ENCODE measurements at regions not wholly inside any gene's neighbourhood (a gene's known extent, or its start where the extent isn't known, plus 50 kb on each side); places are given as distances from the start of the nearest gene placed in this dataset.

DNA sequence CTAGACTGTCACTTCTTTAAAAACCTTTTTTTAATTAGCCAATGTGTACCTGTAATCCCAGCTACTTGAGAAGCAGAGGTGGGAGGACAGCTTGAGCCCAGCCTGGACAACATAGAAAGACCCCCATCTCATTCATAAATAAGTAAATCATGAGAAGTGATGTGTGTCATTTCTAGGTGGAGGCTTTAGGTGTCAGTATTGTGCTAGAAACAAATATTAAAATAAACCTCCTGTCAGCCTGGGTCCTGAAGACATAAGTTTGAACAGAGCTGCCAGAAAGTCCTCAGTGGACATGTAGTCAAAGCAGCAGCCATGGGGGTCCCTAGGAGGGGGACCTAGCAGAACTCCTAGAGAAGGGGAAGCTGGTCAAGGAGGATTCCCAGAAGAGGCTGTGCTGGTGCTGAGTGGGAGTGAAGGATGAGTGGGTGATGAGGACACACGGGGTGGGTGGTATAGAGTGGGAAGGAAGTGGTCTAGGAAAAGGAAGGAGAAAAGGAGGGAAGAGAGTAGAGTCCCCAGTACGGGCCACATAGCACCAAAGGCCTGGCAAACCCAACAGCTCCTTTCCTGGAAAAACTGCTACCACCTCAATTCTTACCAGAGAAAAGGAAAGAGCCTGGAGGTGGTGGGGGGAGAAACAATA, 316.6 kb upstream of the NCKAP5 start:
- Mint-ChIP-seq H3K9me3 (no peaks in the 10 kb centered on the region), H3K27ac (peak overlapping the region; percentile 45), H3K27me3 (ENCODE audit: insufficient read depth) (peaks cover 16% of the 10 kb centered on the region), H3K4me3 (peak overlapping the region; percentile 27), H3K4me1 (ENCODE audit: low read depth) (peaks cover 43% of the 10 kb centered on the region), H3K36me3 (ENCODE audit: low read depth) (no peaks in the 10 kb centered on the region)
- peak; percentile 32 for DNase-seq
- TF ChIP-seq, protein P1, sequence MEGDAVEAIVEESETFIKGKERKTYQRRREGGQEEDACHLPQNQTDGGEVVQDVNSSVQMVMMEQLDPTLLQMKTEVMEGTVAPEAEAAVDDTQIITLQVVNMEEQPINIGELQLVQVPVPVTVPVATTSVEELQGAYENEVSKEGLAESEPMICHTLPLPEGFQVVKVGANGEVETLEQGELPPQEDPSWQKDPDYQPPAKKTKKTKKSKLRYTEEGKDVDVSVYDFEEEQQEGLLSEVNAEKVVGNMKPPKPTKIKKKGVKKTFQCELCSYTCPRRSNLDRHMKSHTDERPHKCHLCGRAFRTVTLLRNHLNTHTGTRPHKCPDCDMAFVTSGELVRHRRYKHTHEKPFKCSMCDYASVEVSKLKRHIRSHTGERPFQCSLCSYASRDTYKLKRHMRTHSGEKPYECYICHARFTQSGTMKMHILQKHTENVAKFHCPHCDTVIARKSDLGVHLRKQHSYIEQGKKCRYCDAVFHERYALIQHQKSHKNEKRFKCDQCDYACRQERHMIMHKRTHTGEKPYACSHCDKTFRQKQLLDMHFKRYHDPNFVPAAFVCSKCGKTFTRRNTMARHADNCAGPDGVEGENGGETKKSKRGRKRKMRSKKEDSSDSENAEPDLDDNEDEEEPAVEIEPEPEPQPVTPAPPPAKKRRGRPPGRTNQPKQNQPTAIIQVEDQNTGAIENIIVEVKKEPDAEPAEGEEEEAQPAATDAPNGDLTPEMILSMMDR (IDR thresholded peaks at IDR 0.05), result peak; percentile 72

DNA sequence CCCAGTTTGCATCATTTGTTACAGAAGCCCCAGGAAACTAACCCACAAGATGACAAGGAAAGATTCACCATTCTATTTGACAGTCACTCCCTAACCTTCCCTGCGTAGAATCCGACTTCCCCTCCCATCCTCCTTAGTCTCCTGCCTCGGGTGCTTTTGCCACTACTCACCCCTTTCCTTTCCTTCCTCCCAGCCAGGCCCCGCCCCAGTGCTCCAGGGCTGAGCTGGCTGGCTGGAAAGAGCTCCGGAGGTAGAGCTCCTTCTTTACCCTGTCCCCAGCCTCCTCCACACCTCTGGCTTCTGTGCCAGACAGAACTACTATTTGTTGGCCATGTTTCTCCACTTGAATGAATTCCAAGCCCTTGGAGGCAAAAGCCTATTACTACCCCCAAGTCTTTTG, 317.6 kb upstream of the NCKAP5 start:
- Mint-ChIP-seq H3K4me3 (peak overlapping the region; percentile 73), H3K9me3 (no peaks in the 10 kb centered on the region), H3K36me3 (ENCODE audit: low read depth) (no peaks in the 10 kb centered on the region), H3K4me1 (ENCODE audit: low read depth) (peaks cover 45% of the 10 kb centered on the region), H3K27me3 (ENCODE audit: insufficient read depth) (peaks cover 20% of the 10 kb centered on the region), H3K27ac (peak overlapping the region; percentile 78)
- TF ChIP-seq, protein P1 (IDR thresholded peaks at IDR 0.05), result no peak
- peak; percentile 30 for DNase-seq

DNA sequence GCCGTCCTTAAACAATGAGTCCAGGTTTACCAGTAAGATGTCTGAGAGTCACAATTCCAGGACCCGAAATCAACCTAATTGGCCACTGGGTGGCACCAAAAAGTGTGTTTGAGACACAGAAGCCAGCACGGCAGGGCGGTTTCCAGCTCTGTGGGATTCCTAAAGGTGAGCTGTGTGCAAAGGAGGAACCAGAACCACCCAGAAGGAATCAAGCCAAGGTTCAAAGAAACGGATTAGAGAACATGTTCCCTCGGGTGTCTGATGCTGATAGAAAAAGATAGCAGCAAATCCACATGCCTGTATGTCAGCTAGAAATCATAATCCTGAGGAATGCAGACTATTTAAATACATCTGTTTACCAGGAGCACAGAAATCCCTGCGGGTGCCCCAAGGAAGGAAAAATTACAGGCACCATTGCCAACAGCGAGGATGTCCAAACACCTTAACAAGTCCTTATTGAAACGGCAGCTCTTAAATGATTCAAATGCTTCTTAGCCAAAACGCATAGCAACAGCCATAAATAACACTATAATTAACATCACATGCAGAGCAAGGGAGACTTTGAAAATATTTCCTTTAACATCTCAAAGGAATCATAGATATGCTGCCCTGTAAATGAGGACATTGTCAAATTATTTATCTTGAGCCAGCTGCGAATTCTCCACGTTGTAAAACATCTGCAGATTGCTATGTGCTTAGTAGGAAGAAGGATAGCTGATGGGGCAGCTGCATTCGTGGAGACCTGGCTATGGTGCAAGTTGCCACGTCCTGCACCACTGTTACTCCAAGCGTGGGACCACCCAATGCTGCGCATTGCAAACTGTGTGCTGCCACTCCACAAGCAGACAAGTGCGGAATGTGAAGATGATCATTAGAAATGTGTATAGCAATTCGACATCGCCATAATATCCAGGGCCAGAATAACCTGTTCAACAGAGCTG, 318.7 kb upstream of the NCKAP5 start:
- no peaks in the 10 kb centered on the region for H3K36me3 Mint-ChIP-seq (ENCODE audit: low read depth)
- peaks cover 45% of the 10 kb centered on the region for H3K4me1 Mint-ChIP-seq (ENCODE audit: low read depth)
- peak overlapping the region; percentile 63 for H3K4me3 Mint-ChIP-seq
- TF ChIP-seq, protein P1 (IDR thresholded peaks at IDR 0.05), result peak; percentile 91
- peak; percentile 94 for DNase-seq
- H3K27me3 Mint-ChIP-seq (ENCODE audit: insufficient read depth), result peaks cover 21% of the 10 kb centered on the region
- H3K27ac Mint-ChIP-seq, result peak overlapping the region; percentile 79
- no peaks in the 10 kb centered on the region for H3K9me3 Mint-ChIP-seq

DNA sequence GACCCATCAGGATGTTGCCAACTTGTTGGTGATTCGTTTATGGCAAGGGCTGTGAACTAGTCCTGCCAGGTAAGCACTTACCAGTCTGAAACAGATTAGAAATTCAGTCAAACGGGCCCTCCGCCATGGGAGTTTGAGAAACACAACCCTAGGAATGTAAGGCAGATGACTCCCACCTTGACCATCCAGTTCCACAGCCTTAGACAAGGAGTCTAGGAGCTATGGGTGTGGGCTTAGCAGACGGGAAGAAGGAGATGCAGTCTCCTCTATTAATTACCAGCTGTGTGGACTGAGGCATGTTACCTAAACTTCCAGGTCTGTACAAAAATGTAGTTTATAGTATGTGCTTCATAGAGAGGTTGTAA, 319.4 kb upstream of the NCKAP5 start:
- H3K36me3 Mint-ChIP-seq (ENCODE audit: low read depth), result no peaks in the 10 kb centered on the region
- TF ChIP-seq, protein P1 (IDR thresholded peaks at IDR 0.05), result no peak
- no peaks in the 10 kb centered on the region for H3K9me3 Mint-ChIP-seq
- peaks cover 45% of the 10 kb centered on the region for H3K4me1 Mint-ChIP-seq (ENCODE audit: low read depth)
- no peak for DNase-seq
- H3K4me3 Mint-ChIP-seq, result no peak overlapping the region
- peaks cover 23% of the 10 kb centered on the region for H3K27me3 Mint-ChIP-seq (ENCODE audit: insufficient read depth)
- H3K27ac Mint-ChIP-seq, result peak overlapping the region; percentile 79; the same call in 1 of the 2 replicates

DNA sequence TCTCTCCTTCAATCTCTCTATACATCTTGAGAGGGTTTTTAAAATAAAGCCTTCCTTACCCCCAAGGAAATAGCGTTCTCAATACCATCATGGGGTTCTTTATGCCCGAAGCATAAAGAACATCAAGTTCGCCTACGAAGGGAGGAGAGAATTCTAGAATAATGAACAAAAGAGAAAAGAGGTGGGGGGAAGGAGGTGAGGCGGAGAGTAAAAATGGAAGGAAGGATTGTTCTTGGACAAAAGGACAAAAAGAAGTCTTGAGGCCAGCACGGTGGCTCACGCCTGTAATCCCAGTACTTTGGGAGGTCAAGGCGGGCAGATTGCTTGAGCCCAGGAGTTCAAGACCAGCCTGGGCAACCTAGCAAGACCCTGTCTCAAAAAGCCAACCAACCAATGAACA, 319.8 kb upstream of the NCKAP5 start:
- H3K4me3 Mint-ChIP-seq, result no peak overlapping the region
- TF ChIP-seq, protein P1 (IDR thresholded peaks at IDR 0.05), result no peak
- H3K9me3 Mint-ChIP-seq, result no peaks in the 10 kb centered on the region
- no peak overlapping the region for H3K27ac Mint-ChIP-seq
- H3K4me1 Mint-ChIP-seq (ENCODE audit: low read depth), result peaks cover 45% of the 10 kb centered on the region
- DNase-seq, result no peak
- H3K27me3 Mint-ChIP-seq (ENCODE audit: insufficient read depth), result peaks cover 26% of the 10 kb centered on the region
- no peaks in the 10 kb centered on the region for H3K36me3 Mint-ChIP-seq (ENCODE audit: low read depth)
